IPS-18a (cell line): ENCODE measurements at regions not wholly inside any gene's neighbourhood (a gene's known extent, or its start where the extent isn't known, plus 50 kb on each side); places are given as distances from the start of the nearest gene placed in this dataset.

Source experiments
- H3K27ac ChIP-seq: one replicate; pipeline ENCODE4 v1.5.1; 2013; ENCODE audit warnings: low read length
- H3K27me3 ChIP-seq: one replicate; pipeline ENCODE4 v1.6.1; 2013; ENCODE audit warnings: mild to moderate bottlenecking, low read length; ENCODE audit not compliant: control insufficient read depth, insufficient read depth
- H3K36me3 ChIP-seq: one replicate; pipeline ENCODE4 v1.6.1; 2013; ENCODE audit warnings: low read depth, low read length; ENCODE audit not compliant: control insufficient read depth
- H3K4me1 ChIP-seq: one replicate; pipeline ENCODE4 v1.6.1; 2013; ENCODE audit warnings: low read depth, low read length; ENCODE audit not compliant: control insufficient read depth
- H3K4me3 ChIP-seq: one replicate; pipeline ENCODE4 v1.5.1; 2013; ENCODE audit warnings: low read length
- H3K9ac ChIP-seq: one replicate; pipeline ENCODE4 v1.6.1; 2013; ENCODE audit warnings: mild to moderate bottlenecking, low read length, moderate library complexity
- H3K9me3 ChIP-seq: one replicate; pipeline ENCODE4 v1.6.1; 2013; ENCODE audit warnings: low read depth, low read length; ENCODE audit not compliant: control insufficient read depth

DNA sequence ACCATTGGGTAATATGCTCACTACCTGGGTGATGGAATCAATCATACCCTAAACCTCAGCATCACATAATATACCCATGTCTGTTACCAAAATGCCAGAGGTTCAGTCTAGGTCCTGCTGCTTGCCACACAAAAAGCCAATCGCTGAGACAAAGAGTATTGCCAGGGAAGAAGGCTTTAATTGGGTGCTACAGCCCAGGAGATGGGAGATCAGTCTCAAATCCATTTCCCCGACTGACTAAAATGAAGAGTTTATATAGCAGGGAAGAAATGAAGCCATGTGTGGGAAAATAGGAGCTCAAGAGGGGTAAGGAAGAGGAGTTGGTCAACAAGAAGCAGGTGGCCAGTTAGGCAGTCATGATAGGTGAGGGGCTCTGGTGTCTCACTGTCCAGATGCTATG lies 149.6 kb downstream of the QRSL1 start:
- no peaks in the 10 kb centered on the region for H3K27me3 ChIP-seq
- no peak overlapping the region for H3K9ac ChIP-seq
- H3K36me3 ChIP-seq, result no peaks in the 10 kb centered on the region
- peaks cover 12% of the 10 kb centered on the region for H3K9me3 ChIP-seq
- H3K4me1 ChIP-seq, result peaks cover 4% of the 10 kb centered on the region
- H3K27ac ChIP-seq, result no peak overlapping the region
- no peak overlapping the region for H3K4me3 ChIP-seq

DNA sequence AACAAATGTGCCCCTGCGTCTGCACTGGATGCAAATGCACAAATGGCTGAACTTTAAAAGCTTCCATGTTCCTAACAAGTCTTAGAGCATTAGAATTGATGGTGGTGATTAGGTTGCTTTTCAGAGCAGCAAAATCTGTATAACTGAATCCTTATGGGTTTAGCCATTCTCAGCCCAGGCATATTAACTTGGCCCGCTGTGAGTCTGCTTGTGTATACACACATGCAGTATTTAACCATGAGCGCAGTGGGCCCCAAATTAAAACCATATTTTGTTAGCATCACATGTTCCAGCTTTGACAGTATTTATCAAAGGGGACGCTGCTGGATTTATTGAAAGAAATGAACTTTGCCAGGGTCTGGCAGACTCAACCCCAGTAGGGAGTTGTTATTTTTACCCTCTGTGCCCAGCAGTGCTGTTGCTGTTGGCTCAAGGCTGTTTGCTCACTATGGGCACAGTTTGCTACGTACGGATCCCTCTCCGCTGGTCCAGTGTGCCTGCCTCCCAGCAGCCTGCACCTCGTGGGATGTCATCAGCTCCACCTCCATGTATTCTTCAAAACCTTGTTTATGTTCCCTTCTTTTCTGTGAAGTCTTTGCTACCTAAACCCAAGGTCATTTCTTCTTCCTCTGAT lies 144.7 kb downstream of the QRSL1 start:
- no peak overlapping the region for H3K9ac ChIP-seq
- H3K36me3 ChIP-seq, result no peaks in the 10 kb centered on the region
- H3K4me1 ChIP-seq, result peaks cover 6% of the 10 kb centered on the region
- no peak overlapping the region for H3K4me3 ChIP-seq
- H3K27me3 ChIP-seq, result no peaks in the 10 kb centered on the region
- H3K9me3 ChIP-seq, result peaks cover 17% of the 10 kb centered on the region
- H3K27ac ChIP-seq, result no peak overlapping the region

DNA sequence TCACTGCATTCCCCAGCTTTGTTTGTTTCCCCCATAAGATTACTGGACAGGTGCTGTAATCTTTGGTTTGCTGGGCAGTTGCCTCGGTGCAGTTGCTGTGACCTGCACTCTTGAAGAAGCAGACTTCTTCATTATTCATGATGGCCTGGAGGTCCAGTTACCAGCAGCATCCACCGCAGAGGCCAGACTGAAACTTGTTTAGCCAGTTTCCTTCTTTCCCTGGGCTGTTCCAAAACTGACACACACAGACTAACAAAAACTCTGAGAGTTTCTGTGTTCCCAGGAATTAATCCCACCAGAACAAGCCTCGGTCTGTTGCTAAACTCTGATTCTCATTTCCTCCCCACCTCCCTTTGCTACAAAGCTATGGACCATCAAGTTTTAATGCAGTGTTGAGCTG lies 144.1 kb downstream of the QRSL1 start:
- no peak overlapping the region for H3K4me3 ChIP-seq
- peaks cover 6% of the 10 kb centered on the region for H3K4me1 ChIP-seq

DNA sequence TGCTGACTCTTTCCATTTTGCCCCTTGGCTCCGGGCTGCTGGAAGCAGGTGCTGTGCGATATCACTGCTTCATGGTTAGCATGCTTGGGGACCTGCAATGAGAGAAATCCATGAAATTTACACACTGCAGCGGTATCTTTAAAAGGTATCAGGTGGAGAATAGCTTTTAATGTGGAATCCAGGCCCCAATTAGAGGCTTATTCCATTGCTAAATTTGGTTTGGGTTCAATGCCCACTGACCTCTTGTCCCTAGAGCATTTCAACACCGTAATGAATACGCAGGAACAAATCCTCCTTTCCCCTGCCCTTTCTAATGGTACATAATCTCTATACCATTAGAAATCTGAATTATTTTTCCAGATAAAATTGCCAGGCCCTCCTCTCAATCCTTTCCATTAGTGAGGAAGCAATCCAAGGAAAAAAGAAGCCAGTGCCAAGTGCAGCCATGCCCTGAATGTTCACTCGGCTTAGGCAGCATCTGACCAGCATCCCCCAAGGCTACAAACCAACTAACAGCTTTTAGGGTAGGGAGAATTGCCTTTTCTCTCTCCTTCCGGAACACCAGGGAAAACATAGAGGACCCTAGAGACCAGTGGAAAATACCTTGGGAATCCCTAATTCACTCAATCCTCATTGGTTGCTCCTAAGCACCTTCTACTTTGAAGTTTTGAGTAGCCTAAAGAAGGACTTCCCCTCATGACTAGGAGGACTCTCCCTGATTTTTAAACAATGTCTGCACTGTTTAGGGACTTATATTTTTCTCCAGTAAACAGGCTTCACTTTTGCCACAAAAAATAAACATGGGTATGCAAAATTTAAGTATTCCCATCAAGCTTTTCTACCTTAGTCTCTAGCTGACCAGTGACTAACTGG lies 143.1 kb downstream of the QRSL1 start:
- Histone ChIP-seq H3K36me3 (no peaks in the 10 kb centered on the region), H3K9me3 (peaks cover 12% of the 10 kb centered on the region), H3K9ac (no peak overlapping the region), H3K4me1 (peaks cover 6% of the 10 kb centered on the region), H3K27ac (no peak overlapping the region), H3K4me3 (no peak overlapping the region), H3K27me3 (no peaks in the 10 kb centered on the region)

More for the DNA sequence above, 144.1 kb downstream of the QRSL1 start:
- no peaks in the 10 kb centered on the region for H3K36me3 ChIP-seq
- H3K9me3 ChIP-seq, result peaks cover 12% of the 10 kb centered on the region
- no peaks in the 10 kb centered on the region for H3K27me3 ChIP-seq
- H3K9ac ChIP-seq, result no peak overlapping the region
- H3K27ac ChIP-seq, result no peak overlapping the region

DNA sequence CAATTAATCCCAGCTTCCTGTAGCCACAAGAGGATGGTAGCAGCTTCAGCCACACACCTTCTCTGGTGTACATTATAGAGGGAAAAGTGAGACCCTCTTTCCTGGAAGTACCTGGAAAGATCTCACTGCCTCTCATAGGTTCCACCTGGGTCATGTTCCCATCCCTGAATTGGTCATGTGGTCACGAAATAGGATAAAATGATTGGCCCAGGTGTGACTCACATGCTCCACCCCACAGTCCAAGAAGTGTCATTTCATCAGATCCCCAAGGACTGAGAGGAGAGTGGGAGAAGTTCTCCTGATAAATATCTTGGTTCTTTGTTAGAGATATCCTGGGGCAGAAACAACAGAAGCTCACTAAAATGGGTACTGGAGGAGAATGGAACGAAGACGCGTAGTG lies 142.4 kb downstream of the QRSL1 start:
- peaks cover 6% of the 10 kb centered on the region for H3K4me1 ChIP-seq
- no peak overlapping the region for H3K27ac ChIP-seq
- no peak overlapping the region for H3K9ac ChIP-seq
- no peak overlapping the region for H3K4me3 ChIP-seq
- peaks cover 12% of the 10 kb centered on the region for H3K9me3 ChIP-seq
- no peaks in the 10 kb centered on the region for H3K27me3 ChIP-seq
- H3K36me3 ChIP-seq, result no peaks in the 10 kb centered on the region

DNA sequence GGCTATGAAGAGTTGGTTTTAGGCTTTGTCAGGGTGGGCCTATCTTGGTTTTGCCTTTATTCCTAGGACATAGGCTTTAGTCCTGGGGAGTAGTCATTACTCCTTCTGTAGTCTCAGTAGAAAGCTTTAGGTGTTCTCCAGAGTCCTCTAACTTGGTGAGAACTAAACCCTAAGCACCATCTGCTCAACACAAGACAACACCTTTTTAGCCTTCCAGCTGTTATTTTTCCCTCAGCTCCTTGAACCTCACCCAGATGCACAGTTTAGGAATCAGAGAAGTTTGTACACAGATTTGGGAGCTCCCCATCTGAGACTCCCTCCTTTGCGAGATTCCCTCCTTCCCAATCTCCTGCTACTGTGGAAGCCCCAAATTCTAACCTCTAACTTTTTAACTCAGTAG lies 141.3 kb downstream of the QRSL1 start:
- Histone ChIP-seq H3K9me3 (peaks cover 12% of the 10 kb centered on the region), H3K4me3 (no peak overlapping the region)

DNA sequence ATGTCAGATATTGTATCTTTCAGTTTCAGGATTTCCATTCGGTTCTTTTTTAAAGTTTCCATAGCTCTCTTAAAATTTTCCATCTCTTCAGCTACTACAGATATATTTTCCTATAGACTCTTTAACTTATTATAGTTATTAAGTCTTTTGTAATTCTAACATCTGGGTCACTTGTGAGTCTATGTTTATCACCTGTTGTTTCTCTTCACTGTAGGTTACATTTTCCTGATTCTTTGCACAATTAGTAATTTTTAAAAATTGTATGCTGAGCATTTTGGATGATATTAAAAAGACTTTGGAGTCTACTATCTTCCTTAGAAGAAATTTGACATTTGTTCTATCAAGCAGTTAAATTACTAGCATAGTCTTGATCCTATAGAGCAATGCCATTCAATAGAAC lies 140.7 kb downstream of the QRSL1 start:
- Histone ChIP-seq H3K4me3 (no peak overlapping the region), H3K4me1 (peaks cover 6% of the 10 kb centered on the region), H3K27me3 (no peaks in the 10 kb centered on the region), H3K27ac (no peak overlapping the region), H3K9ac (no peak overlapping the region), H3K36me3 (no peaks in the 10 kb centered on the region), H3K9me3 (peaks cover 12% of the 10 kb centered on the region)

More for the DNA sequence above, 141.3 kb downstream of the QRSL1 start:
- Histone ChIP-seq H3K36me3 (no peaks in the 10 kb centered on the region), H3K9ac (no peak overlapping the region), H3K4me1 (peaks cover 6% of the 10 kb centered on the region), H3K27me3 (no peaks in the 10 kb centered on the region), H3K27ac (no peak overlapping the region)

DNA sequence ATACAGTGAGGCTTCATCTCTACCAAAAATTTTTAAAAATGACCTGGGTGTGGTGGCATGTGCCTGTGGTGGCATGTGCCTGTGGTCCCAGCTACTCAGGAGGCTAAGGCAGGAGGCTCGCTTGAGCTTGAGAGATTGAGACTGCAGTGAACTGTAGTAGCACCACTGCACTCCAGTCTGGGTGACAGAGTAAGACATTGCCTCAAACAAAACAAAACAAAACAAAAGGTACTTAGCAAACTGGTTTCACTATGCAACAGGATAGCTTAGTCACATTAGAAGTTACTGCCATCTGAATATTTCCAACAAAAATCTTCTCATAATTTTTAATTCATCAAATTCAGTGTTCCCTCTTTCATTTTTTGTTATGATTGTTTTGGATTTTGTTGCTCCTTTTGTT lies 137.9 kb downstream of the QRSL1 start:
- Histone ChIP-seq H3K27ac (no peak overlapping the region), H3K4me3 (no peak overlapping the region), H3K4me1 (no peaks in the 10 kb centered on the region), H3K27me3 (no peaks in the 10 kb centered on the region), H3K9me3 (peaks cover 12% of the 10 kb centered on the region), H3K9ac (no peak overlapping the region), H3K36me3 (no peaks in the 10 kb centered on the region)

DNA sequence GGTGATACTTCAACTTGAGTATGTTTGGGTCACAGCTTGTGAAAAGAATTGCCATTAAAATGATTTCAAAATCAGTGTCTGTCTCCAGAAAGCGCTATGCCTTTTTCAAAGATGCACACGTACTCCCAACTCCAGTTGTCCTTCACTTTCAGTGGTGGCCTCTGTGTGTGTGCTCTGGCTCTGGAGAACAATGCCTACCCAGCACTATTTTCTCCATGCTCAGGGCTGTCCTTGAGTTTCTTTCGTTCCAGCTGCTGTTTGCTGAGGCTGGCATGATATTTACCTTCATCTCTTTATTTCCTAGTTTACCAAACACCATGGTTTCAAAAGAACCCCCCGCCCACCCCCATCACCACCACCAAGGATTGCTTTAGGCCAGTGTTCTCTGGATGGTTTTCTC lies 136.8 kb downstream of the QRSL1 start:
- no peak overlapping the region for H3K27ac ChIP-seq
- H3K4me1 ChIP-seq, result no peaks in the 10 kb centered on the region
- H3K9ac ChIP-seq, result no peak overlapping the region
- H3K4me3 ChIP-seq, result no peak overlapping the region
- no peaks in the 10 kb centered on the region for H3K36me3 ChIP-seq
- peaks cover 10% of the 10 kb centered on the region for H3K9me3 ChIP-seq
- no peaks in the 10 kb centered on the region for H3K27me3 ChIP-seq

DNA sequence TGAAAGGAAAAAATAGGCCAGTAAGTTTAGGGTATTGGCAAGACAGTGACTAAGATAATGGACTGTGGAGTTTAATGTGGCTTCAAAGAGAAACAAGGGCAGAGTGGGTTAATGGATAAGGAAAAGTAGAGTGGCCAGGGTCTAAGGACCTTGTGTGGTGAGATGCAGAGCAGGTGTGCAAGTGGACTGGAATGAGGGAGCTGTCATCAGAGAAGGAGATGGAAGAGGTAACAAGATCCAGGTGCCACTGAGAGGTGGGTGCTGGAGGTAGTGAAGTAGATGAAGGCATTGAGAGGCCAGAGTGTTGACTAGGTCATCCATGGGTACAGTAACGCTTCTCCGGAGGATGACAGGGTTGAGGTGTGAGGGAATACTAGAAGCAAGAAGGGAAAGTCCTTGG lies 136.1 kb downstream of the QRSL1 start:
- Histone ChIP-seq H3K4me3 (no peak overlapping the region), H3K4me1 (no peaks in the 10 kb centered on the region), H3K36me3 (no peaks in the 10 kb centered on the region), H3K9me3 (peaks cover 5% of the 10 kb centered on the region), H3K27ac (no peak overlapping the region), H3K9ac (no peak overlapping the region), H3K27me3 (no peaks in the 10 kb centered on the region)

DNA sequence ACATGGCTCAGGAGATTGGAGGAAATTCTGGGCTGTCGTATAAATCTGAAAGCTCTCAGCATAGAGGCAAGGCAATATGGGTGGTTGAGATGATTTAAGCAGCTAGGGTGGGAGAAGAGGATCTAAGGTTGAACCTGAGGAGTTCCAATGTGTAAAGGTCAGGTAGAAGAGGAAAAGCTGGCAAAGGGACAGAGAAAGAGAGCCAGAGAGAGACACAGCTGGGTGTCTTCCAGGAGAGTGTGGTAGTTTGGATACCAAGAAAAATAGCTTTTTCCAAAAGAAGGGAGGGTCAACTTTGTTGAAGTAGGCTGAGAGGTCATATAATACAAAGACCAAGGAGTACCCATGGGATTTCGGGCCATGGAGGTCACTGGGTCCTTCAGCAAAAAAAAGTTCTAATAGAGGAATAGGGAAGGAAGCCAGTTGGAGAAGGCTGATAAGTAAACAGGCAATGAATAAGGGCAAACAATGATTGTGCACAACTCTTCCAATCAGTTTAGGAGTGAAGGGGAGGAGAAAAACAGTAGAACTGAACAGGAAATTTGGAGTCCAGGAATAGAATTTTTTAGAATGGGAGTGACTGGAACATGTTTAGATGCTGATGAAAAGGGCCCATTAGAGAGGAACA lies 135.1 kb downstream of the QRSL1 start:
- H3K27me3 ChIP-seq, result no peaks in the 10 kb centered on the region
- H3K27ac ChIP-seq, result no peak overlapping the region
- H3K4me3 ChIP-seq, result no peak overlapping the region
- no peak overlapping the region for H3K9ac ChIP-seq
- H3K9me3 ChIP-seq, result no peaks in the 10 kb centered on the region
- no peaks in the 10 kb centered on the region for H3K36me3 ChIP-seq
- H3K4me1 ChIP-seq, result no peaks in the 10 kb centered on the region
